WI38 (cell line): ENCODE measurements at regions not wholly inside any gene's neighbourhood (a gene's known extent, or its start where the extent isn't known, plus 50 kb on each side); places are given as distances from the start of the nearest gene placed in this dataset.
"Not testable (repeated sequence)": the region's sequence is repeated elsewhere in the genome, so short reads cannot be mapped to it uniquely, and the experiment has no call there.

Experiments
- H3K4me3 ChIP-seq: 2 replicates; pipeline ENCODE4 v1.5.1; 2011; ENCODE audit warnings: low read depth, mild to moderate bottlenecking, control low read depth, low read length
- TF ChIP-seq, protein P1 (sequence below): IDR thresholded peaks from 2 replicates; pipeline ENCODE4 v1.5.1; 2012; ENCODE audit warnings: low read depth, mild to moderate bottlenecking, control low read depth, low read length

- TF ChIP-seq, protein P1, sequence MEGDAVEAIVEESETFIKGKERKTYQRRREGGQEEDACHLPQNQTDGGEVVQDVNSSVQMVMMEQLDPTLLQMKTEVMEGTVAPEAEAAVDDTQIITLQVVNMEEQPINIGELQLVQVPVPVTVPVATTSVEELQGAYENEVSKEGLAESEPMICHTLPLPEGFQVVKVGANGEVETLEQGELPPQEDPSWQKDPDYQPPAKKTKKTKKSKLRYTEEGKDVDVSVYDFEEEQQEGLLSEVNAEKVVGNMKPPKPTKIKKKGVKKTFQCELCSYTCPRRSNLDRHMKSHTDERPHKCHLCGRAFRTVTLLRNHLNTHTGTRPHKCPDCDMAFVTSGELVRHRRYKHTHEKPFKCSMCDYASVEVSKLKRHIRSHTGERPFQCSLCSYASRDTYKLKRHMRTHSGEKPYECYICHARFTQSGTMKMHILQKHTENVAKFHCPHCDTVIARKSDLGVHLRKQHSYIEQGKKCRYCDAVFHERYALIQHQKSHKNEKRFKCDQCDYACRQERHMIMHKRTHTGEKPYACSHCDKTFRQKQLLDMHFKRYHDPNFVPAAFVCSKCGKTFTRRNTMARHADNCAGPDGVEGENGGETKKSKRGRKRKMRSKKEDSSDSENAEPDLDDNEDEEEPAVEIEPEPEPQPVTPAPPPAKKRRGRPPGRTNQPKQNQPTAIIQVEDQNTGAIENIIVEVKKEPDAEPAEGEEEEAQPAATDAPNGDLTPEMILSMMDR: no peak
- H3K4me3 ChIP-seq: no peak overlapping the region
Observed at GRCh38 chr2:223324402-223324801, 272.4 kb downstream of the KCNE4 start.

- TF ChIP-seq, protein P1: no peak
- H3K4me3 ChIP-seq: no peak overlapping the region
Observed at GRCh38 chr2:223328578-223328977, 273.6 kb downstream of the SCG2 start.

- H3K4me3 ChIP-seq: not testable (repeated sequence)
Observed at GRCh38 chr2:223330747-223331146, 271.4 kb downstream of the SCG2 start.

- TF ChIP-seq, protein P1: no peak
- H3K4me3 ChIP-seq: no peak overlapping the region
Observed at GRCh38 chr2:223338016-223338415, 264.1 kb downstream of the SCG2 start.

GRCh38 chr2:223357076-223357475 lies 245.1 kb downstream of the SCG2 start:
- TF ChIP-seq, protein P1: no peak
- H3K4me3 ChIP-seq: no peak overlapping the region

DNA sequence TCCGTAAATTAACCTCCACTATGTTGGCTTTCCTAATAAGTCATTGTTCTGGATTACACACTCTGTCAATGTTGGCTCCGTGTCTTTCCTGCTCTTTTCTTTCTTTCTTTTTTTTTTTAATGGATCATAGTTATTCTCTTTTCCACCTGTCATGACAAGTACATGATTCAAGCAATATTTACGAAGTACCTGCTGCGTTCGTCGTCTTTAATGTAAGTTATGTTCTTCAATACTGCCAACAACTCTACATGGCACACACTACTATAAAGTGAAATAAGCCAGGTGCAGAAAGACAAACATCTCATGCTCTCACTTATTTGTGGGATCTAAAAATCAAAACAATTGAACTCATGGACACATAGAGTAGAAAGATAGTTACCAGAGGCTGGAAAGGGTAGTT lies 239.1 kb downstream of the SCG2 start:
- TF ChIP-seq, protein P1: no peak
- no peak overlapping the region for H3K4me3 ChIP-seq

GRCh38 chr2:223365158-223365679 lies 236.9 kb downstream of the SCG2 start:
- H3K4me3 ChIP-seq: no peak overlapping the region
- TF ChIP-seq, protein P1: no peak

- TF ChIP-seq, protein P1: no peak
- no peak overlapping the region for H3K4me3 ChIP-seq
Observed at GRCh38 chr2:223366566-223366965, 235.6 kb downstream of the SCG2 start.
